Esophagus squamous epithelium (tissue), 4 donors: ENCODE measurements at regions not wholly inside any gene's neighbourhood (a gene's known extent, or its start where the extent isn't known, plus 50 kb on each side); places are given as distances from the start of the nearest gene placed in this dataset.

ENCODE experiments used
- CTCF ChIP-seq, 6 experiments: fragments of 450-650 bp in 4 of 6; fragments of 200-600 bp in 2 of 6; sonication (generic) in 2 of 6; IDR thresholded peaks; one replicate each; pipeline ENCODE4 v1.5.1; 2016 to 2019; ENCODE audit warnings: antibody characterized with exemption in 6 of 6, mild to moderate bottlenecking in 4 of 6, moderate library complexity in 4 of 6
- POLR2A ChIP-seq, 4 donors: fragments of 450-650 bp; IDR thresholded peaks; one replicate each; pipeline ENCODE4 v1.6.1; 2017; ENCODE audit warnings: antibody characterized with exemption in 4 of 4, mild to moderate bottlenecking in 4 of 4, moderate library complexity in 3 of 4

DNA sequence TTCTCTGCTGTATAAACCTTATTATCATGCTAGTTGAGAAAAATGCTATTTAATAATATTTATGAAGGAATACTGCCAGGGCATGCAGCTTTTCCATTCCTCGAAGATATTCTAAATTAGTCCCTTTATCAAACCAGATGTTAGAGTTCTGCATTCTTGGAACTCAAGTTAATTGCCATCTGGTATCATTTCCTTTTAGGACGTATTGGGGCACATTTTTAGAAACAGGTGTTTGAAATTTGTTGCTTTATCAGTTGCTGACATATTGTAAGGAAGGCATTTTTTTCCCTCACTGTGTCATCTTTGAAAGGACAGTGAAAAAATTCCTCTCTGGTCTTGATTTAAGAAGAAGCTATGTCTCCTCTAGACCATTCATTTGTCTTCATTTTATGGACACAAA lies 471.2 kb upstream of the PRICKLE1 start:
- TF ChIP-seq CTCF (IDR thresholded peaks at IDR 0.05) (no peak), POLR2A (IDR thresholded peaks at IDR 0.05) (no peak)
